HCT116 (cell line): ENCODE measurements at regions not wholly inside any gene's neighbourhood (a gene's known extent, or its start where the extent isn't known, plus 50 kb on each side); places are given as distances from the start of the nearest gene placed in this dataset.

Experiments
- ATAC-seq: fragments of 200-7000 bp; cut with Tn5 transposase; 2 replicates; pipeline ENCODE4 v1.9.1; 2020; ENCODE audit warnings: mild to moderate bottlenecking, moderate library complexity
- BruUV-seq: library from RNA; stranded (reverse); fragments of 400-500 nt; replicated peaks from 2 replicates; lab custom pipeline; 2021; lab: Mats Ljungman, UMichigan
- CTCF ChIA-PET: fragments of 300-600 bp; sonication (Branson Sonifier 250); formaldehyde crosslinking; loops from one replicate; lab custom pipeline; 2021; ENCODE audit warnings: antibody characterized with exemption; lab: Charles Lee
- POLR2A ChIA-PET: fragments of 300-600, 350-600 bp; sonication (Branson Sonifier 250); formaldehyde crosslinking; loops from one replicate; lab custom pipeline; 2021; ENCODE audit warnings: antibody characterized with exemption; lab: Charles Lee
- RAD21 ChIA-PET, 2 experiments: fragments of 300-600 bp; sonication (Branson Sonifier 250); formaldehyde crosslinking; loops; one replicate each; lab custom pipeline; 2023; ENCODE audit warnings: low total read pairs in 2 of 2; ENCODE audit not compliant: uncharacterized antibody in 2 of 2, unreplicated experiment in 2 of 2, low non-redundant PET in 1 of 2; lab: Charles Lee
- DNase-seq: peaks from one replicate; pipeline ENCODE4 v3.0.0-alpha.2; 2010; ENCODE audit warnings: low read depth, low spot score
- H2AFZ ChIP-seq: fragments of 200-600 bp; shearing (Covaris generic), sonication (generic); 2 replicates; pipeline ENCODE4 v1.6.1; 2017; ENCODE audit warnings: low read depth, mixed run types, mixed read lengths, antibody characterized with exemption, low read length; ENCODE audit not compliant: poor library complexity, severe bottlenecking
- H3K27ac ChIP-seq: 2 replicates; pipeline ENCODE4 v1.5.1; 2012; ENCODE audit warnings: low read depth, low read length
- H3K27me3 ChIP-seq: fragments of 200-600 bp; sonication (generic); 2 replicates; pipeline ENCODE4 v1.6.1; 2016; ENCODE audit warnings: mixed run types, low read length, mixed read lengths; ENCODE audit not compliant: insufficient read depth
- H3K36me3 ChIP-seq, 2 experiments: fragments of 200-500 bp in 1 of 2; fragments of 200-600 bp in 1 of 2; sonication (Bioruptor generic) in 1 of 2; sonication (generic) in 1 of 2; 2 replicates each; pipeline versions ENCODE4 v1.5.1 to v1.6.1; 2014 to 2016; ENCODE audit warnings: low read length in 2 of 2, inconsistent platforms in 1 of 2, mixed read lengths in 1 of 2, mixed run types in 1 of 2; ENCODE audit not compliant: insufficient read depth in 2 of 2, control insufficient read depth in 1 of 2
- H3K4me1 ChIP-seq, 2 experiments: fragments of 200-600 bp in 1 of 2; sonication (generic) in 1 of 2; 2 replicates each; pipeline versions ENCODE4 v1.5.1 to v1.6.1; 2012 to 2017; ENCODE audit warnings: low read length in 2 of 2, inconsistent platforms in 1 of 2, mild to moderate bottlenecking in 1 of 2, mixed read lengths in 1 of 2, mixed run types in 1 of 2, moderate library complexity in 1 of 2; ENCODE audit not compliant: insufficient read depth in 2 of 2, control insufficient read depth in 1 of 2
- H3K4me2 ChIP-seq: fragments of 200-600 bp; sonication (generic); 2 replicates; pipeline ENCODE4 v1.6.1; 2017; ENCODE audit warnings: mixed run types, low read length, mixed read lengths
- H3K4me3 ChIP-seq, 2 experiments: fragments of 200-600 bp in 1 of 2; sonication (generic) in 1 of 2; replicated peaks in 1 of 2; 2 replicates each; pipeline ENCODE4 v1.5.1; 2011 to 2016; ENCODE audit warnings: low read length in 2 of 2, control low read depth in 1 of 2, low read depth in 1 of 2, mild to moderate bottlenecking in 1 of 2, mixed read lengths in 1 of 2, mixed run types in 1 of 2
- H3K79me2 ChIP-seq: fragments of 200-600 bp; sonication (generic); 2 replicates; pipeline ENCODE4 v1.6.1; 2017; ENCODE audit warnings: mild to moderate bottlenecking, mixed run types, low read length, moderate library complexity, mixed read lengths; ENCODE audit not compliant: insufficient read depth
- H3K9ac ChIP-seq: fragments of 200-600 bp; sonication (generic); 2 replicates; pipeline ENCODE4 v1.6.1; 2016; ENCODE audit warnings: low read length, mixed read lengths
- H3K9me2 ChIP-seq: fragments of 200-600 bp; sonication (generic), shearing (Covaris generic); 2 replicates; pipeline ENCODE4 v1.6.1; 2017; ENCODE audit warnings: mixed run types, mild to moderate bottlenecking, moderate library complexity; ENCODE audit not compliant: insufficient read depth
- H3K9me3 ChIP-seq, 2 experiments: fragments of 200-500 bp in 1 of 2; fragments of 200-600 bp in 1 of 2; sonication (Bioruptor generic) in 1 of 2; sonication (generic) in 1 of 2; 2 replicates each; pipeline ENCODE4 v1.6.1; 2014 to 2017; ENCODE audit warnings: low read length in 2 of 2, mixed read lengths in 2 of 2, inconsistent platforms in 1 of 2, low read depth in 1 of 2, mild to moderate bottlenecking in 1 of 2, mixed run types in 1 of 2, moderate library complexity in 1 of 2; ENCODE audit not compliant: control insufficient read depth in 1 of 2, insufficient read depth in 1 of 2
- H4K20me1 ChIP-seq: fragments of 200-600 bp; sonication (generic), shearing (Covaris generic); 2 replicates; pipeline ENCODE4 v1.6.1; 2017; ENCODE audit warnings: mixed run types, mild to moderate bottlenecking, moderate library complexity; ENCODE audit not compliant: insufficient read depth
- CEBPB ChIP-seq: IDR thresholded peaks from 2 replicates; pipeline ENCODE4 v1.6.1; 2012; ENCODE audit warnings: low read depth
- FOSL1 ChIP-seq: IDR thresholded peaks from 2 replicates; pipeline ENCODE4 v1.6.1; 2012; ENCODE audit warnings: low read depth
- JUND ChIP-seq: IDR thresholded peaks from 2 replicates; pipeline ENCODE4 v1.6.1; 2012
- POLR2A ChIP-seq: IDR thresholded peaks from 2 replicates; pipeline ENCODE4 v1.7.0; 2011; ENCODE audit warnings: borderline replicate concordance; ENCODE audit not compliant: insufficient read depth, insufficient read length; ENCODE audit errors: extremely low read depth
- POLR2AphosphoS5 ChIP-seq: IDR thresholded peaks from 2 replicates; pipeline ENCODE4 v1.6.1; 2011; ENCODE audit warnings: mild to moderate bottlenecking, low read depth, low read length, moderate library complexity
- ZFX ChIP-seq: fragments of 450-650 bp; IDR thresholded peaks from 2 replicates; pipeline ENCODE4 v1.6.1; 2017
- intact Hi-C: fragments of 100-400 bp; cut with micrococcal nuclease; formaldehyde crosslinking; loops from 2 replicates; pipeline ENCODE4 v1.10.0; 2022
- TF ChIP-seq, protein P1 (sequence below): IDR thresholded peaks from 2 replicates; pipeline ENCODE4 v1.6.1; 2011; ENCODE audit warnings: mild to moderate bottlenecking, low read length, moderate library complexity; ENCODE audit not compliant: insufficient replicate concordance; ENCODE audit errors: extremely low read depth
- TF ChIP-seq, protein P2 (sequence below): IDR thresholded peaks from 2 replicates; pipeline ENCODE4 v1.6.1; 2012; ENCODE audit warnings: low read depth
- TF ChIP-seq, protein P3 (sequence below), 3 experiments: fragments of 200-600 bp in 1 of 3; sonication (generic) in 1 of 3; IDR thresholded peaks in 2 of 3; conservative IDR thresholded peaks in 1 of 3; 2 replicates each; pipeline ENCODE4 v1.5.1; 2012 to 2017; ENCODE audit warnings: low read depth in 2 of 3, low read length in 2 of 3, antibody characterized with exemption in 1 of 3, borderline replicate concordance in 1 of 3, control low read depth in 1 of 3, mild to moderate bottlenecking in 1 of 3, mixed read lengths in 1 of 3, mixed run types in 1 of 3, moderate library complexity in 1 of 3; ENCODE audit not compliant: insufficient read depth in 1 of 3

DNA sequence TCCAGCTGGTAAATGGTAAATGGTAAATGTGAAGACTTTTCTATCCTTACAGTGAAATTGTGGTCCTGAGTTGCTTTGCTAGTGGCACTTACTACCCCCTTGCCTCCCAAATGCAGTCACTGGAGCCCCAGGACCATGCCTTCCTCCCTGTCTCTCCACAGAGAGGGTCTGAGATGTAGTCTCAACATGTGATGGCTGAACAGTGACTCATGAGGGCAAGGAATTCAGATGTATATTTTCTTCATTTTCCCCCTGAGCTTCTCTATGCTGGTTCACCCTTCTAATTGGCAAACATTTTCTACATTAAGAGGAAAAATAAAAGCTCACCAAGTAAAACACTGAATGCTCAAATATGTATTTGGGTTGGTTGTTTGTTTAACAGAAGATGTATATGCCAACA is 232.0 kb downstream of the SH3BP4 start:
- ATAC-seq: no peak
- RAD21 ChIA-PET: no interaction called here
- H4K20me1 ChIP-seq: no peaks in the 10 kb centered on the region
- BruUV-seq: no TSS peak
- no peak overlapping the region for H2AFZ ChIP-seq
- no peaks in the 10 kb centered on the region for H3K36me3 ChIP-seq
- H3K27me3 ChIP-seq: 0 out of 2 replicates have a peak, but pooled peaks cover 5% of the 10 kb centered on the region
- no peaks in the 10 kb centered on the region for H3K9me2 ChIP-seq
- H3K79me2 ChIP-seq: no peaks in the 10 kb centered on the region
- POLR2A ChIA-PET: no interaction called here
- no peak overlapping the region for H3K9ac ChIP-seq
- CTCF ChIA-PET: no interaction called here
- no peak overlapping the region for H3K4me2 ChIP-seq
- intact Hi-C loops: no loop called here
- no peak for TF ChIP-seq POLR2AphosphoS5
- no peak for TF ChIP-seq JUND
- TF ChIP-seq, protein P1, sequence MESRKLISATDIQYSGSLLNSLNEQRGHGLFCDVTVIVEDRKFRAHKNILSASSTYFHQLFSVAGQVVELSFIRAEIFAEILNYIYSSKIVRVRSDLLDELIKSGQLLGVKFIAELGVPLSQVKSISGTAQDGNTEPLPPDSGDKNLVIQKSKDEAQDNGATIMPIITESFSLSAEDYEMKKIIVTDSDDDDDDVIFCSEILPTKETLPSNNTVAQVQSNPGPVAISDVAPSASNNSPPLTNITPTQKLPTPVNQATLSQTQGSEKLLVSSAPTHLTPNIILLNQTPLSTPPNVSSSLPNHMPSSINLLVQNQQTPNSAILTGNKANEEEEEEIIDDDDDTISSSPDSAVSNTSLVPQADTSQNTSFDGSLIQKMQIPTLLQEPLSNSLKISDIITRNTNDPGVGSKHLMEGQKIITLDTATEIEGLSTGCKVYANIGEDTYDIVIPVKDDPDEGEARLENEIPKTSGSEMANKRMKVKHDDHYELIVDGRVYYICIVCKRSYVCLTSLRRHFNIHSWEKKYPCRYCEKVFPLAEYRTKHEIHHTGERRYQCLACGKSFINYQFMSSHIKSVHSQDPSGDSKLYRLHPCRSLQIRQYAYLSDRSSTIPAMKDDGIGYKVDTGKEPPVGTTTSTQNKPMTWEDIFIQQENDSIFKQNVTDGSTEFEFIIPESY: no peak
- TF ChIP-seq CEBPB: no peak
- TF ChIP-seq, protein P2, sequence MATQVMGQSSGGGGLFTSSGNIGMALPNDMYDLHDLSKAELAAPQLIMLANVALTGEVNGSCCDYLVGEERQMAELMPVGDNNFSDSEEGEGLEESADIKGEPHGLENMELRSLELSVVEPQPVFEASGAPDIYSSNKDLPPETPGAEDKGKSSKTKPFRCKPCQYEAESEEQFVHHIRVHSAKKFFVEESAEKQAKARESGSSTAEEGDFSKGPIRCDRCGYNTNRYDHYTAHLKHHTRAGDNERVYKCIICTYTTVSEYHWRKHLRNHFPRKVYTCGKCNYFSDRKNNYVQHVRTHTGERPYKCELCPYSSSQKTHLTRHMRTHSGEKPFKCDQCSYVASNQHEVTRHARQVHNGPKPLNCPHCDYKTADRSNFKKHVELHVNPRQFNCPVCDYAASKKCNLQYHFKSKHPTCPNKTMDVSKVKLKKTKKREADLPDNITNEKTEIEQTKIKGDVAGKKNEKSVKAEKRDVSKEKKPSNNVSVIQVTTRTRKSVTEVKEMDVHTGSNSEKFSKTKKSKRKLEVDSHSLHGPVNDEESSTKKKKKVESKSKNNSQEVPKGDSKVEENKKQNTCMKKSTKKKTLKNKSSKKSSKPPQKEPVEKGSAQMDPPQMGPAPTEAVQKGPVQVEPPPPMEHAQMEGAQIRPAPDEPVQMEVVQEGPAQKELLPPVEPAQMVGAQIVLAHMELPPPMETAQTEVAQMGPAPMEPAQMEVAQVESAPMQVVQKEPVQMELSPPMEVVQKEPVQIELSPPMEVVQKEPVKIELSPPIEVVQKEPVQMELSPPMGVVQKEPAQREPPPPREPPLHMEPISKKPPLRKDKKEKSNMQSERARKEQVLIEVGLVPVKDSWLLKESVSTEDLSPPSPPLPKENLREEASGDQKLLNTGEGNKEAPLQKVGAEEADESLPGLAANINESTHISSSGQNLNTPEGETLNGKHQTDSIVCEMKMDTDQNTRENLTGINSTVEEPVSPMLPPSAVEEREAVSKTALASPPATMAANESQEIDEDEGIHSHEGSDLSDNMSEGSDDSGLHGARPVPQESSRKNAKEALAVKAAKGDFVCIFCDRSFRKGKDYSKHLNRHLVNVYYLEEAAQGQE: no peak
- no peak for TF ChIP-seq POLR2A
- no peak for TF ChIP-seq FOSL1
- no peak for TF ChIP-seq ZFX
- TF ChIP-seq, protein P3, sequence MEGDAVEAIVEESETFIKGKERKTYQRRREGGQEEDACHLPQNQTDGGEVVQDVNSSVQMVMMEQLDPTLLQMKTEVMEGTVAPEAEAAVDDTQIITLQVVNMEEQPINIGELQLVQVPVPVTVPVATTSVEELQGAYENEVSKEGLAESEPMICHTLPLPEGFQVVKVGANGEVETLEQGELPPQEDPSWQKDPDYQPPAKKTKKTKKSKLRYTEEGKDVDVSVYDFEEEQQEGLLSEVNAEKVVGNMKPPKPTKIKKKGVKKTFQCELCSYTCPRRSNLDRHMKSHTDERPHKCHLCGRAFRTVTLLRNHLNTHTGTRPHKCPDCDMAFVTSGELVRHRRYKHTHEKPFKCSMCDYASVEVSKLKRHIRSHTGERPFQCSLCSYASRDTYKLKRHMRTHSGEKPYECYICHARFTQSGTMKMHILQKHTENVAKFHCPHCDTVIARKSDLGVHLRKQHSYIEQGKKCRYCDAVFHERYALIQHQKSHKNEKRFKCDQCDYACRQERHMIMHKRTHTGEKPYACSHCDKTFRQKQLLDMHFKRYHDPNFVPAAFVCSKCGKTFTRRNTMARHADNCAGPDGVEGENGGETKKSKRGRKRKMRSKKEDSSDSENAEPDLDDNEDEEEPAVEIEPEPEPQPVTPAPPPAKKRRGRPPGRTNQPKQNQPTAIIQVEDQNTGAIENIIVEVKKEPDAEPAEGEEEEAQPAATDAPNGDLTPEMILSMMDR (IDR thresholded peaks at IDR 0.05 in 2 of 3, conservative IDR thresholded peaks at IDR 0.05 in 1 of 3; ENCODE audit: borderline replicate concordance in 1 of 3, insufficient read depth in 1 of 3, low read depth in 2 of 3, low read length in 2 of 3): no peak
- DNase-seq: no peak
- H3K27ac ChIP-seq: no peak overlapping the region
- no peaks in the 10 kb centered on the region for H3K4me1 ChIP-seq
- no peaks in the 10 kb centered on the region for H3K9me3 ChIP-seq
- no peak overlapping the region for H3K4me3 ChIP-seq
